ENCODE measurements at regions not wholly inside any gene's neighbourhood (a gene's known extent, or its start where the extent isn't known, plus 50 kb on each side); places are given as distances from the start of the nearest gene placed in this dataset.

GRCh38 chr11:88427719-88428118 is 90.2 kb upstream of the CTSC start:
- WGBS, result 96% methylated on average over 2 of the region's 2 CpGs
- Histone ChIP-seq H3K9ac (ENCODE audit: low read depth in 1 of 2, low read length in 2 of 2) (no peak overlapping the region), H3K4me1 (ENCODE audit: control insufficient read depth in 4 of 4, insufficient read depth in 4 of 4, low read length in 3 of 4) (no peaks in the 10 kb centered on the region), H3K9me3 (ENCODE audit: control insufficient read depth in 4 of 4, low read length in 3 of 4) (no peaks in the 10 kb centered on the region), H3K36me3 (ENCODE audit: control insufficient read depth in 4 of 4, insufficient read depth in 3 of 4, low read depth in 1 of 4, low read length in 3 of 4) (no peaks in the 10 kb centered on the region), H3K27ac (ENCODE audit: low read depth in 1 of 2, low read length in 2 of 2) (no peak overlapping the region), H3K27me3 (ENCODE audit: control insufficient read depth in 4 of 4, insufficient read depth in 4 of 4, low read length in 3 of 4) (peaks cover 0 to 2% (median 0%) of the 10 kb centered on the region in 4 donors), H3K4me3 (ENCODE audit: low read depth in 1 of 3, low read length in 3 of 3) (no peak overlapping the region)
- TF ChIP-seq, protein P1, sequence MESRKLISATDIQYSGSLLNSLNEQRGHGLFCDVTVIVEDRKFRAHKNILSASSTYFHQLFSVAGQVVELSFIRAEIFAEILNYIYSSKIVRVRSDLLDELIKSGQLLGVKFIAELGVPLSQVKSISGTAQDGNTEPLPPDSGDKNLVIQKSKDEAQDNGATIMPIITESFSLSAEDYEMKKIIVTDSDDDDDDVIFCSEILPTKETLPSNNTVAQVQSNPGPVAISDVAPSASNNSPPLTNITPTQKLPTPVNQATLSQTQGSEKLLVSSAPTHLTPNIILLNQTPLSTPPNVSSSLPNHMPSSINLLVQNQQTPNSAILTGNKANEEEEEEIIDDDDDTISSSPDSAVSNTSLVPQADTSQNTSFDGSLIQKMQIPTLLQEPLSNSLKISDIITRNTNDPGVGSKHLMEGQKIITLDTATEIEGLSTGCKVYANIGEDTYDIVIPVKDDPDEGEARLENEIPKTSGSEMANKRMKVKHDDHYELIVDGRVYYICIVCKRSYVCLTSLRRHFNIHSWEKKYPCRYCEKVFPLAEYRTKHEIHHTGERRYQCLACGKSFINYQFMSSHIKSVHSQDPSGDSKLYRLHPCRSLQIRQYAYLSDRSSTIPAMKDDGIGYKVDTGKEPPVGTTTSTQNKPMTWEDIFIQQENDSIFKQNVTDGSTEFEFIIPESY (IDR thresholded peaks at IDR 0.05), result no peak
- TF ChIP-seq HNF4G (IDR thresholded peaks at IDR 0.05) (no peak), GABPA (IDR thresholded peaks at IDR 0.05 in 1 of 2, conservative IDR thresholded peaks at IDR 0.05 in 1 of 2) (no peak), SP1 (IDR thresholded peaks at IDR 0.05) (no peak), TAF1 (conservative IDR thresholded peaks at IDR 0.05) (no peak), RAD21 (IDR thresholded peaks at IDR 0.05) (no peak), HNF4A (conservative IDR thresholded peaks at IDR 0.05) (no peak), EGR1 (IDR thresholded peaks at IDR 0.05; ENCODE audit: low read depth in 2 of 2) (no peak)
- TF ChIP-seq, protein P2, sequence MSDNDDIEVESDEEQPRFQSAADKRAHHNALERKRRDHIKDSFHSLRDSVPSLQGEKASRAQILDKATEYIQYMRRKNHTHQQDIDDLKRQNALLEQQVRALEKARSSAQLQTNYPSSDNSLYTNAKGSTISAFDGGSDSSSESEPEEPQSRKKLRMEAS (IDR thresholded peaks at IDR 0.05), result no peak
- TF ChIP-seq, protein P3, sequence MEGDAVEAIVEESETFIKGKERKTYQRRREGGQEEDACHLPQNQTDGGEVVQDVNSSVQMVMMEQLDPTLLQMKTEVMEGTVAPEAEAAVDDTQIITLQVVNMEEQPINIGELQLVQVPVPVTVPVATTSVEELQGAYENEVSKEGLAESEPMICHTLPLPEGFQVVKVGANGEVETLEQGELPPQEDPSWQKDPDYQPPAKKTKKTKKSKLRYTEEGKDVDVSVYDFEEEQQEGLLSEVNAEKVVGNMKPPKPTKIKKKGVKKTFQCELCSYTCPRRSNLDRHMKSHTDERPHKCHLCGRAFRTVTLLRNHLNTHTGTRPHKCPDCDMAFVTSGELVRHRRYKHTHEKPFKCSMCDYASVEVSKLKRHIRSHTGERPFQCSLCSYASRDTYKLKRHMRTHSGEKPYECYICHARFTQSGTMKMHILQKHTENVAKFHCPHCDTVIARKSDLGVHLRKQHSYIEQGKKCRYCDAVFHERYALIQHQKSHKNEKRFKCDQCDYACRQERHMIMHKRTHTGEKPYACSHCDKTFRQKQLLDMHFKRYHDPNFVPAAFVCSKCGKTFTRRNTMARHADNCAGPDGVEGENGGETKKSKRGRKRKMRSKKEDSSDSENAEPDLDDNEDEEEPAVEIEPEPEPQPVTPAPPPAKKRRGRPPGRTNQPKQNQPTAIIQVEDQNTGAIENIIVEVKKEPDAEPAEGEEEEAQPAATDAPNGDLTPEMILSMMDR (IDR thresholded peaks at IDR 0.05; ENCODE audit: low read depth, low read length, missing input control), result no peak
- no peak for DNase-seq (ENCODE audit: low spot score)

DNA sequence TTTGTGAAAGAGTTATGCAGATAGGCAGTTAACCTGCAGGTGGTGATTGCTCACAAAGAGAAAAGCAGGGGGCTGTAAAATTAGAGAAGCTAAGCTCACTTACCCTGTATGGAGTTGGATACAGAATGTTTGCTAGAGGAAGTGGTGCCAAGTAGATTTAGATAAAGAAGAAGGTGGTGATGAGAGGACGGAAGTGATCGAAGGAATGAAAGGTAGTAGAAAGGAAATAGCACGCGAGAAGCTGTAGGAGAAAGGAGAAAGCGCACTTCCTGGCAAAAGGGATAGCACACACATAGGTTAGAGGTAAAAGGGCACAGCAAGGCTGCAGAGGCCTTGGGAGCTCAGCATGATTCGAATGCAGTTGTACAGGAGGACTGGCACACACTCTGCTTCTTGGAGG is 87.3 kb upstream of the CTSC start:
- Histone ChIP-seq H3K4me1 (ENCODE audit: control insufficient read depth in 4 of 4, insufficient read depth in 4 of 4, low read length in 3 of 4) (peaks cover 0 to 3% (median 0%) of the 10 kb centered on the region in 4 donors), H3K9me3 (ENCODE audit: control insufficient read depth in 4 of 4, low read length in 3 of 4) (no peaks in the 10 kb centered on the region), H3K27me3 (ENCODE audit: control insufficient read depth in 4 of 4, insufficient read depth in 4 of 4, low read length in 3 of 4) (peaks cover 0 to 2% (median 0%) of the 10 kb centered on the region in 4 donors), H3K36me3 (ENCODE audit: control insufficient read depth in 4 of 4, insufficient read depth in 3 of 4, low read depth in 1 of 4, low read length in 3 of 4) (no peaks in the 10 kb centered on the region), H3K9ac (ENCODE audit: low read depth in 1 of 2, low read length in 2 of 2) (no peak overlapping the region), H3K4me3 (ENCODE audit: low read depth in 1 of 3, low read length in 3 of 3) (no peak overlapping the region), H3K27ac (ENCODE audit: low read depth in 1 of 2, low read length in 2 of 2) (no peak overlapping the region)
- WGBS, result 80% methylated on average over 6 of the region's 6 CpGs
- TF ChIP-seq NR2F2 (IDR thresholded peaks at IDR 0.05) (no peak), FOXA1 (IDR thresholded peaks at IDR 0.05) (no peak), YY1 (IDR thresholded peaks at IDR 0.05) (no peak), RXRA (IDR thresholded peaks at IDR 0.05) (no peak), EGR1 (IDR thresholded peaks at IDR 0.05; ENCODE audit: low read depth in 2 of 2) (no peak), JUND (IDR thresholded peaks at IDR 0.05) (no peak), FOXA2 (IDR thresholded peaks at IDR 0.05) (no peak), HNF4A (conservative IDR thresholded peaks at IDR 0.05) (no peak), HNF4G (IDR thresholded peaks at IDR 0.05) (no peak), TAF1 (conservative IDR thresholded peaks at IDR 0.05) (no peak), GABPA (IDR thresholded peaks at IDR 0.05 in 1 of 2, conservative IDR thresholded peaks at IDR 0.05 in 1 of 2) (no peak), SP1 (IDR thresholded peaks at IDR 0.05) (no peak)
- TF ChIP-seq, protein P4, sequence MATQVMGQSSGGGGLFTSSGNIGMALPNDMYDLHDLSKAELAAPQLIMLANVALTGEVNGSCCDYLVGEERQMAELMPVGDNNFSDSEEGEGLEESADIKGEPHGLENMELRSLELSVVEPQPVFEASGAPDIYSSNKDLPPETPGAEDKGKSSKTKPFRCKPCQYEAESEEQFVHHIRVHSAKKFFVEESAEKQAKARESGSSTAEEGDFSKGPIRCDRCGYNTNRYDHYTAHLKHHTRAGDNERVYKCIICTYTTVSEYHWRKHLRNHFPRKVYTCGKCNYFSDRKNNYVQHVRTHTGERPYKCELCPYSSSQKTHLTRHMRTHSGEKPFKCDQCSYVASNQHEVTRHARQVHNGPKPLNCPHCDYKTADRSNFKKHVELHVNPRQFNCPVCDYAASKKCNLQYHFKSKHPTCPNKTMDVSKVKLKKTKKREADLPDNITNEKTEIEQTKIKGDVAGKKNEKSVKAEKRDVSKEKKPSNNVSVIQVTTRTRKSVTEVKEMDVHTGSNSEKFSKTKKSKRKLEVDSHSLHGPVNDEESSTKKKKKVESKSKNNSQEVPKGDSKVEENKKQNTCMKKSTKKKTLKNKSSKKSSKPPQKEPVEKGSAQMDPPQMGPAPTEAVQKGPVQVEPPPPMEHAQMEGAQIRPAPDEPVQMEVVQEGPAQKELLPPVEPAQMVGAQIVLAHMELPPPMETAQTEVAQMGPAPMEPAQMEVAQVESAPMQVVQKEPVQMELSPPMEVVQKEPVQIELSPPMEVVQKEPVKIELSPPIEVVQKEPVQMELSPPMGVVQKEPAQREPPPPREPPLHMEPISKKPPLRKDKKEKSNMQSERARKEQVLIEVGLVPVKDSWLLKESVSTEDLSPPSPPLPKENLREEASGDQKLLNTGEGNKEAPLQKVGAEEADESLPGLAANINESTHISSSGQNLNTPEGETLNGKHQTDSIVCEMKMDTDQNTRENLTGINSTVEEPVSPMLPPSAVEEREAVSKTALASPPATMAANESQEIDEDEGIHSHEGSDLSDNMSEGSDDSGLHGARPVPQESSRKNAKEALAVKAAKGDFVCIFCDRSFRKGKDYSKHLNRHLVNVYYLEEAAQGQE (IDR thresholded peaks at IDR 0.05), result no peak
- DNase-seq (ENCODE audit: low spot score), result no peak
